GM21723 (cell line): ENCODE measurements at regions not wholly inside any gene's neighbourhood (a gene's known extent, or its start where the extent isn't known, plus 50 kb on each side); places are given as distances from the start of the nearest gene placed in this dataset.
"Not testable (repeated sequence)": the region's sequence is repeated elsewhere in the genome, so short reads cannot be mapped to it uniquely, and the experiment has no call there.

Experiments used
- ATAC-seq: cut with Tn5 transposase; IDR thresholded peaks from one replicate; pipeline ENCODE4 v1.9.1; 2021; ENCODE audit warnings: mild to moderate bottlenecking, moderate library complexity; ENCODE audit not compliant: unreplicated experiment

- ATAC-seq: no peak
Observed at GRCh38 chr2:53067056-53067455, 700.5 kb upstream of the CHAC2 start.

GRCh38 chr2:53064154-53064553, 703.5 kb upstream of the CHAC2 start:
- no peak for ATAC-seq

- ATAC-seq: no peak
Observed at GRCh38 chr2:53058526-53058925, 709.1 kb upstream of the CHAC2 start.

- no peak for ATAC-seq
Observed at GRCh38 chr2:53053937-53054336, 713.7 kb upstream of the CHAC2 start.

- ATAC-seq: no peak
Observed at GRCh38 chr2:53051157-53051556, 716.4 kb upstream of the CHAC2 start.

GRCh38 chr2:53040536-53041229, 726.9 kb upstream of the CHAC2 start:
- no peak for ATAC-seq

- no peak for ATAC-seq
Observed at GRCh38 chr2:53036196-53036595, 731.4 kb upstream of the CHAC2 start.

GRCh38 chr2:53035153-53035552, 732.5 kb upstream of the CHAC2 start:
- no peak for ATAC-seq

- no peak for ATAC-seq
Observed at GRCh38 chr2:53033411-53033810, 734.2 kb upstream of the CHAC2 start.

- ATAC-seq: no peak
Observed at GRCh38 chr2:53028746-53029423, 738.7 kb upstream of the CHAC2 start.

GRCh38 chr2:53028225-53028624, 739.4 kb upstream of the CHAC2 start:
- ATAC-seq: no peak

- ATAC-seq: not testable (repeated sequence)
Observed at GRCh38 chr2:53022248-53022647, 745.4 kb upstream of the CHAC2 start.

GRCh38 chr2:53021828-53022227, 745.8 kb upstream of the CHAC2 start:
- no peak for ATAC-seq

GRCh38 chr2:53021292-53021691, 746.3 kb upstream of the CHAC2 start:
- no peak for ATAC-seq

GRCh38 chr2:53018825-53019425, 748.7 kb upstream of the CHAC2 start:
- ATAC-seq: no peak

GRCh38 chr2:53006980-53007379, 760.6 kb upstream of the CHAC2 start:
- no peak for ATAC-seq

- ATAC-seq: no peak
Observed at GRCh38 chr2:53004413-53004812, 763.2 kb upstream of the CHAC2 start.

GRCh38 chr2:52995424-52995823, 772.2 kb upstream of the CHAC2 start:
- ATAC-seq: no peak

- ATAC-seq: no peak
Observed at GRCh38 chr2:52976143-52976949, 791.3 kb upstream of the CHAC2 start.

- ATAC-seq: no peak
Observed at GRCh38 chr2:52974127-52974526, 793.5 kb upstream of the CHAC2 start.

GRCh38 chr2:52970642-52971041, 797.0 kb upstream of the CHAC2 start:
- no peak for ATAC-seq
